Renal pelvis (tissue), 1 donor: ENCODE measurements at regions not wholly inside any gene's neighbourhood (a gene's known extent, or its start where the extent isn't known, plus 50 kb on each side); places are given as distances from the start of the nearest gene placed in this dataset.
"Not testable (repeated sequence)": the region's sequence is repeated elsewhere in the genome, so short reads cannot be mapped to it uniquely, and the experiment has no call there.

Experiments
- DNase-seq: peaks from one replicate; pipeline ENCODE4 v3.0.0-alpha.2; 2013

DNA sequence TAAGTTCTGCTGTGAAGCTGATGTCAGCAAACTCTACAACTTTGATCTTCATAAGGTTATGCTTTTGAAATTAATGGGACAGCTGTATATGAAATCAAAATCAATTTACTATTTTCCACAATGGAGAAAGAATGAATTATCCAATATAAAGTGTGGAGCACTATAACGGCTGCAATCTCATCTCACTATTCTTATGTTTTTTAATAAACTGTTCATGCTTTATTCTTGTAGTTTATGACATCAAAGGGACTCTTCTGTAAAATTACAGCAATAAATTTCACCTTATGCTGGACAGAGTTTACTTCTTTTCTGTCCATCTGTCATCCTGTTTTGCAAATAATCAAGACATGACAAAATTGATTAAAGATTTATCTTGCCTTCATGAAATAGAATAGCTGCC, 192.5 kb downstream of the TECRL start:
- no peak for DNase-seq

DNA sequence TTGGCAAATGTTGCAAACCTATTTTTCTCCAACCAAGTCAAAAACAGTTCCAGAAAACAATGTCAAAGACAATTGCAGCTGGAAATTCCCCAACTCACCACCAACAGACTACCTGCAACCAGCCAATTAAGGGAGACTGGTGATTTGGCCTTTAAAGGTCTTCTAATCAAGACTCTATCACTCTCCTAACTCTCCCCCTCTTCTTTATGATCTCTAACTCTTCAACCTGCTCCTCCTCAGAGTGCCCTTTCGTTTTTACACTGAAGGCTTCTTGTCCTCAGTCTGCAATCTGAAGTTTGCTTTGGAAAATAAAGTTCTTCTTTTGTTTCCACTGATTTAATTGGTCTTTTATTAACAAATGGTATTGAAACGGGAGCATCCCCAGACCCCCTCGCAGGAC, 203.9 kb downstream of the TECRL start:
- no peak for DNase-seq

DNA sequence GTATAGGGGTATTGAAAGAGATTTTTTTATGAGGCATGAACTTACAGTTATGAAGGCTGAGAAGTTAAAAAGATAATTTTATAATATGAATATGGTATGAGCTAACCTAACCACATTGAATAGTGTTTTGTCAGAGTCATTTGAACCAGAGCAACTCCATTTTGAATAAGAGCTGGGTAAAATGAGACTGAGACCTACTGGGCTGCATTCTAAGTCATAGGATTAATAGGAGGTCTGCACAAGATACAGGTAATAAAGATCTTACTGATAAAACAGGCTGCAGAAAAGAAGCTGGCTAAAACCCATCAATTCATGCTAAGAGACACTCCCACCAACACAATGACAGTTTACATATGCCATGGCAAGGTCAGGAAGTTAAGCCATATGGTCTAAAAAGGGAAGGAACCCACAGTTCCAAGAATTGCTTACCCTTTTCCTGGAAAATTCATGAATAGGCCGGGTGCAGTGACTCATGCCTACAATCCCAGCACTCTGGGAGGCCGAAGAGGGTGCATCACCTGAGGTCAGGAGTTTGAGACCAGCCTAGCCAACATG, 209.2 kb downstream of the TECRL start:
- no peak for DNase-seq

DNA sequence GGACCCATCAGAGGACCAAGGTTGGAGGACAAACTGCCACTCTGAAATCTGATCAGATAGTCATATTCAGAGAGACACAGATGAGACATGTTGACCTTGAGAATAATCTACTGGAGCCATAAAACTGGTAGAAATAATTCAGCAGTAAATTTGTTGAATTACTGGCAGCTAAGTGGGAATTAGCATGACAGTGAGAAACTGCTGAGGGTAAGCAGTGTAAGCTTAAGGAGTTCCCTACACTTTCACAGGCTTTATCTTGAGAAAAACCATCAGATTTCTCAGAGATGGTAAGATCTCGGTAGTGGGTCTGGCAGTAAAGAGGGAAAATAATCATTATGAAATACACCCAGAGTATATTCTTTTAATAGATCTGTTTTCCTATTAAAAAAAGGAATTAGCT, 213.7 kb downstream of the TECRL start:
- no peak for DNase-seq

DNA sequence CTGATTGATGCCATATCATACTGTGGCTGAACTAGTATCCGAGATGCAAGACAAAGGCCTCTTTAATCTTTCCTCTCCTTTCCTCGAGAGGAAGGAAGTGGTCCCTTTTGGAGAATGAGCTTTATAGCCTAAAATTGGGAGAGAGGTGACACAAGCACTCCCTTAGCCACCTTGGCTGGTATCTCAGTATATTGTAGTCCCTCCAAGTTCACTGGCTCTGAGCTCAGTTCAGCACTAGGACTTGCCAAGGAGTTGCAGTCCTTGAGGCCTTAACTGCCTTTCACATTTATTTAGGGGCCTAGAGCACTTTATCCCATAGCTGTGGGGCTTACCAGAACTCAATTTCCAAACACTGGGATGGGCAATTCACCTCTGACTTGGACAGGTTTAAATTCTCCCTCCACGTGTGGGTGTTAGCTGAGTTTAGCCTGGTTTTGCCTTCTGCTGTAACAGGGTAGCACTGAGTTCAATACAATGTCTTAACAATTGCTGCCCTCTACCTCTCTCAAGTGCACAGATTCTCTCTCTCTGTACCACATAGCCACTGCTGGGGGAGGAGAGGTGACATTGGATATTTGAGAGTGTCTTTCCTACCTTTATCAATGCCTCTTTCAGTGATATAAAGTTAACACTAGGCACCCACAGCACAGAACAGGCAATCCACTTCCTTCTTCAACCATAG, 216.4 kb downstream of the TECRL start:
- DNase-seq: no peak

DNA sequence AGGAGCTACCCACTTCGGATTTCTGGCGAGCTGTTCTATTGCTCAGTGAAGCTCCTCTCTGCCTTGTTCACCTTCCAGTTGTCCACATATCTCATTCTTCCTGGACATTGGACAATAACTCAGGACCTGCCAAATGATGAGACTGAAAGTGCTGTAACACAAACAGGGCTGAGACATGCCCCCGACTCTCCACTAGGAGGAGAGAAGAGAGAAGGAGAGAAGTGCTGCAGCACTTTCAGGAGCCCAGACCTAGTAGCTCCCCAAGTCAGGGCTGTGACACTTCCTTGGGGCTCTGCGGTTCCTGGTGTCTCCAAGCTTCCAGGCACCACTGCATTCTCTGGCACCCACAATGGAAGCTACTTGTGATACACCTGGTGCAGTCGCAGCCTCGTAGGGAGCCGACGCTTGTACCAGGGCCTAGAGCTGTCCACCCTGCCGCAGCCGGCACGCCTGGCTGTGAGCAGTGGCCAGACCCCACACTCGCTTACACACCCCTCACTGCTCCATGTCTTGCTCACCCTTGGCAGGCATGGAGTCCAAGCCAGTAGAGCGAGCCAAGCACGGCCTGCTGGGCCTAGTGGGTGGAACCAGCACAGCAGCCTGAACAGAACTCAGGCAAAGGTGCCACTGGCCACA, 234.9 kb downstream of the TECRL start:
- no peak for DNase-seq

DNA sequence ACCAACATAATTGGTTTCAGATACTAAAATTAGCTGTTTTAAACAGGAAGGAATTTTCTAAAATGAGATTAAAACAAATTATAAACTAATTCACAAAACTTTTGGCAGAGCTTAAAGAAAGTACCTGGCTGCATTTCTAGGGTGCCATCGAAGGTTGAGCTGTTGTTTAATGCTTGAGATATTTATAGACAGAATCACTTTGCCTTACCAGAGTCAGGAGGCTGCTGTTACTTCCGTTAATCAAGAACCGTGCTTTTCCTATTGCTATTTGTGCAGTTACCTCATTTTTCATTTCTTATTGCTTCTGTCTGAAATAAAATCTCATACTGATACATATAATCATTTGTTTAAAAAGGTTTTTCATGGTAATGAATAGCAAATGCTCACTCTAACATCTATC, 242.9 kb downstream of the TECRL start:
- DNase-seq: no peak

DNA sequence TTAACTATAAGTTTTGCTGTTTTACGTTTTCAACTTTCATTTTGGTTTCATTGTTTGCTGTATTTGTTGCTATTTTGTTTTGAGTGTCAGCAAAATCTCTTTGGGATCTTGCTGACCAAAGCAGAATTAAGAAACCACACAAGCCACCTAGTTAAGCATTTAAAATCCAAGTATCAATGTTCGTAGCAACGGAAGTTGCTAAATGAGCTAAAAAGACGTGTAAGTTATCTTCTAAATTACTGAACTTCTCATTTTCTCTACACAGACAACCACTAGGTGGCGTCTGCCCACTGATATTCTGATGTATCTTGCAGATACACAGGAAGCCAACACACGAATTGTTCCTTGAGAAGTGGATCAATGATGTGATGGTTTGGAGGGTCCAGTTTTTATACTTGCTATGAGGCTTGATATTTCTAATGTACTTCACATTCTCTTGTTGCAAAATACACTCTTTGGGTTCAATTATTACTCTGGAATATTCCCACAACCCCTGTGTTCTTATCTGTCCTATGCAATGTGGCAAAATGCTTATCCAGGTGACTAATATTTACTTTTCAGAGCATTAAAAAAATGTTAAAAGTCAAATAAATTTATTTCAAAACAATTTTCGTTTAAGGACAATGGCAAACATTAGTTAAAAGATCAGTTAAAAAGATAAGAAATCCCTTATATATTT, 250.5 kb downstream of the TECRL start:
- peak; percentile 48 for DNase-seq

DNA sequence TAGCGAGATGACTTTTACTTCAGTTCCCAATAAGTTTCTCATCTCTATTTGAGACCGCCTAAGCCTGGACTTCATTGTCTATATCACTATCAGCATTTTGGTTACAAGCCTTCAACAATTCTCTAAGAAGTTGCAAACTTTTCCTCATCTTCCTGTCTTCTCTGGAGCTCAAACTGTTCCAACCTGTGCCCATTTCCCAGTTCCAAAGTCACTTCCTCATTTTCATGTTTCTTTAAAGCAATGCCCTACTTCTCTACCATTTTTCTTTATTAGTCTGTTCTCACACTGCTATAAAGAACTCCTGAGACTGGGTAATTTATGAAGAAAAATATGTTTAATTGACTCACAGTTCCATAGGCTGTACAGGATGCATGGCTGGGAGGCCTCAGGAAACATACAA, 251.9 kb downstream of the TECRL start:
- no peak for DNase-seq

DNA sequence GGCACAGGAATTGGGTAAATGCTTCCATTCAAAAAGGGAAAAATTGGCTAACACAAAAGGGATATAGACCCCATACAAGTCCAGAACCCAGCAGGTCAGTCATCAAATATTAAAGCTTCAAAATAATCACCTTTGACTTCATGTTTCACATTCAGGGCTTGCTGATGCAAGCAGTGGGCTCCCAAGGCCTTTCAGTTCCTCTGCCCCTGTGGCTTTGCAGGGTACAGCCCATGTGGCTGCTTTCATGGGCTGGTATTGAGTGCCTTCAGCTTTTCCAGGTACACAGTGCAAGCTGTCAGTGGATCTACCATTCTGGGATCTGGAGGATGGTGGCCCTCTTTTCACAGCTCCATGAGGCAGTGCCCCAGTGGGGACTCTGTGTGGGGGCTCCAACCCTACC, 253.0 kb downstream of the TECRL start:
- DNase-seq: no peak

DNA sequence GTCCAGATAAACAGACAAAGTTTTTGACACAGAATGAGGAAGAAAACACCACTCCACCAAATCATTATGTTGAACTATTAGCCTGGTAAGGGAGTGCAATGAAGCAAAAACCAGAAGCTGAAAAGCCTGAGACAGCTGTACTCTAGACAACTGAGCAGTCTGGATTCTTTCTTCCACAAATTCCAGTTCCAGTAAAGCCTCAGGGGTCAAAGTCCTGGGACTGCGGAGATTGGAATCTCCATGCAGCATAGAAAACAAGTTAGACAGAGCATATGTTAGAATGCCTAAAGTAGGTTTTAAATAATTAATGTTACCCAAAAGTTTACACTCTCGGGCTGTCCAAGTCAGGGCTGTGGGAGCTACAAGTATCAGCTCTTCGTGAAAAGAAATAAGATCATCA, 263.2 kb downstream of the TECRL start:
- DNase-seq: no peak

DNA sequence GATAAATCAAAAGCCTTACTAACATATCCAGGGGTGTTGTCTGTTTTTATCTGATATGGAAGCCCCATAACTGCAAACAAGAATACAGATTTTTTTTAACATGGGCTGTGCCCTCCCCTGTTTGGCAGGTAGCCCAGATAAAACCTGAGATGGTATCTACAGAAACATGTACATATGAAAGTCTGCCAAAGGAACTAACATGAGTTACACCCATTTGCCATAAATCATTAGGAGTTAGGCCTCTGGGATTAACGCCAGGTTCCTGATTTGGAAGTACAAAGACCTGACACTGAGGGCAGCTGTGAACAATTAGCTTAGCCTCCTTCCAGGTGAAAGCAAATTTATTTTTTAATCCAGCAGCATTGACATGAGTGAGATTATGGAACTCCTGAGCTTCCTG, 264.3 kb downstream of the TECRL start:
- DNase-seq: no peak

DNA sequence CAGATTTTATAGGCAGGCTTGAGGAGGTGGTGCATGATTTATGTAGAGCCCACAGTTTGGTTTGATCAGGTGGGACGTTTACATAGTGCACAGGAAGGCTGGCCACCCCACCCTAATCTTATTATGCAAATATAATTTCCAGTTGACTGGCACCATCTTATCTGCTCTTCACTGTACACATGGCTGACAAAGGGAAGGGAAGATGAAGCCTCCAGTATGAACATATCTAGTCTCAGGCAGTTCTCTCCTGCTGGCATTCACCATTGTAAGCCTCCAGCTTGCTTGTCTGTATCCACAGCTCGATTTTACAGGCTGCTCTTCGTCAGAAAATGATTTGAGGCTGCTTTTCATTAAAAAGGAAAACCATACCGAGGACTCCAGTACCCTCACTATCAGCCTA, 278.3 kb downstream of the TECRL start:
- DNase-seq: no peak

DNA sequence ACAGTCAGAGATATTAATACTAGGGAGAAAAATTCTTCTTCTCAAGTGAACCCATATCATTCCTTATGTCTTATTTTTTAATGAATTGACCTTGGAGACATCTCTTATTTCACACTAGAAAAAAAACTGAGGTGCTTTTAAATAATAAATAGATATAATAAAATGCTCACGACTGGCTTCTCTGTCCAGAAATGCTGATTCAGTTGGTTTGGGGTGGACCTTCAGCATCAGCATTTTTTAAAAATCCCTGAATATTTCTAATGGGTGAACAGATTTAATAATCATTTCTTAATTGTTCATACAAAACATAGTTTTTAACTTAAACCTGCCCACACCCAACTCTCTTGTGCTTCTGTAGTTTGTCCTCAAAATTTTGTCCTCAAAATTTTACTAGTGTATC, 283.9 kb downstream of the TECRL start:
- DNase-seq: no peak

DNA sequence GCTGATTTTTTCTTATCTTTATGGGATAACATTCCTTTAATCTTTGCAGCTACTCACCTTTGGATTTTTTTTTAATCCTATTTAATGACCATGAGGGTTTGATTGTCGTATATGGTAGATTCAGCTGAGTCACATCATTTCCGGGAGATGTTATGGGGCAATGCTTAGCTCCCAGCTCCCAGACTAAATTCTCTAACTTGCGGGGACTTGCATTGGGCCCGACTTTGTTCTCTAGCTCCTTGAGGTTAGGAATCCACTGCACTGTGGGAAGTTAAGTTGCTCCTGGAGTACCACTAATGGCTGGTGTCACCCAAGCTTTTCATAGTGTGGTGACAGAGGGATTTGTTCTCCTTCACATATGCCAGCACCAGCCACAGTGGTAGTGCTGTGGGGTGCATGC, 287.4 kb downstream of the TECRL start:
- no peak for DNase-seq

DNA sequence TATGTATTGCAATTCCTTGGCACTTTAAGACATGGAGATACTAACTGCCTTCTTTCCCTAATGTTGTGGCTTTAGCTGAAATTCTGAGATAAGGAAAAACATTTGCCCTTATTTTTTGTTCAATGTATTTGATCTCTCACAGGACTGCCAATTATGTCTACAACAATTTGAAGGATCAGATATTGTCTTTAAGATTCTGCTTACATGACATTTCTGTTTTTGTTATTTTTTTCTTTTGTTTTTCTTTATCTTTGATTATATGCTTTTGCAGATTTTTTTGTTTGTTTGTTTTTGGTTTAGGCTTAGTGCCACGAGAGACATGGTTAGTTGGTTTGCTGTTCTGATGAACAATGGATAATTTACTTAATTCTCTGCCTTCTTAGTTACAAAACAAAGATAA, 303.3 kb downstream of the TECRL start:
- no peak for DNase-seq

DNA sequence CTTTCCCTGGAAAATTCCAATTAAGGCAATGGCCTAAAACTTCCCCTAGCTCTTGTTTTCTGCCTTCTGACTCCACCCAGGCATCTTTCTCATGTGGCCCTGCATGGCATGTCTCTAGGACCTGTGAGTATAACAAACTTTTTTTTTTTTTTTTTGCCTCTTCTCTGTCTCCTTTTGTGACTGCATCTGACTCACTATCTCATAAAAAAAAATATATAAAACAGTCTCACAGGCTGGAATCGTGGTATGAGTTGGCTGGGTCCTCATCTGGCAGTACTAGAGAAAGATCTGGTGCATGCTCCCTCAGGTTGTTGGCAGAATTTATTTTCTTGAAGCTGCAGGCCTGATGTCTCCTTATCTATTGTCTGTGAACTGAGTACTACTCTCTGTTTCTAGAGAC, 313.9 kb downstream of the TECRL start:
- DNase-seq: no peak

DNA sequence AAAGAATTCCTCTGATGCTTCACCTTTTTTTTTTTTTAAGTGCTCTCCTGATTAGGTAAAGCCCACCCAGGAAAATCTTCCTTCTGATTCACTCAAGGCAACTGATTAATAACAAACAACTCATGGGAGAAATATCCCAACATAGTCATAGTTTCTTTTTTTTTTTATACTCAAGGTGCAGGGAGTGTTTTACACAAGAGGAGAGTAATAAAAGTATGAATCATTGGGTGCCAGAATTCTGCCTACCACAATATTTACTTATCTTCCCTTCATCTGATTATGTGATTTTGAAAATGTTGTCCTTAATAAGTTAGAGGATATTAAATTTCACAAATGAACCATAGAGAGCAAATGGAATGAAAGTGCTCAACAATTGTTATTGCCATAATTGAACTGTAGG, 329.9 kb downstream of the TECRL start:
- no peak for DNase-seq

DNA sequence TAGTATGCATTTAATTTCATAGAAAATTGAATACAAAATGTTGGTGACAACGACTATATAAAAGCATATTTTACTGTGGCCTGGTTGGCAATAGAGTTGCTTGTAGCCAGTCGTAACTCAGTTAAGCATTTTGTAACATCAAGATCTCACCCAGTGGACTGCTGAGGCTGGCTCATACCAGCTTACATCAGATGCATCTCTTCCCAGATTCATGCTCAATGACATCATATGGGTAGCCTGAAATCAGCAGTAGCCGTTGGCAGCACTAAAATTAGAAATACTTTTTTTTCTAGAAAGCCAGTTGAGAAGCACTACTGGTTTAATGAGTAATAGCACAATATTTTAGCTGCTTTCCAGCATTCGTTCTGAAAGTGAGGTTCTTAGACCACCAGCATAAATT, 341.2 kb downstream of the TECRL start:
- DNase-seq: no peak

DNA sequence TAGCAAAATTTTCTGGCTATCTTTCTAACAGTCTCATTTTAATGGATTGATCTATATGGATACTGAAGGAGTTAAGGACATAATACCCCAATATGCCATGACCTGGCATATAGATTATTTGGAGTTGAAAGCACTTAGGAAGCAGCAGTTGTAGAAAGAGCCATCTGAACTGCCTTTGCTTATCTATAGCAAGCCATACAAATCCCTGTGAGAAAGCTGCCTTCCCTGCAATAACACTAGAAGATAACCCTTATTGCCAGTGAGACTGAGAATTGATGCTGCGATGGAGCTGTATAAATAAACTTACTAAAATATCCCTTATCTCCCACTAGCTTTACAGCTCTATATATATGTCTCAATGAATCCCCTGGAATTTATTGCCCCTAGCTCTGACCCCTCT, 346.3 kb downstream of the TECRL start:
- no peak for DNase-seq

DNA sequence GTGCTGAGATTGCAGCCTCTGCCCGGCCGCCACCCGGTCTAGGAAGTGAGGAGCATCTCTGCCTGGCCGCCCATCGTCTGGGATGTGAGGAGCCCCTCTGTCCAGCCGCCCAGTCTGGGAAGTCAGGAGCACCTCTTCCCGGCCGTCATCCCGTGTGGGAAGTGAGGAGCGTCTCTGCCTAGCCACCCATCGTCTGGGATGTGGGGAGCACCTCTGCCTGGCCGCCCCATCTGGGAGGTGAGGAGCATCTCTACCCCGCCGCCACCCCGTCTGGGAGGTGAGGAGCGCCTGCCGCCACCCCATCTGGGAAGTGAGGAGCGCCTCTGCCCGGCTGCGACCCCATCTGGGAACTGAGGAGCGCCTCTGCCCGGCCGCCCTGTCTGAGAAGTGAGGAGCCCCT, 372.2 kb downstream of the TECRL start:
- not testable (repeated sequence) for DNase-seq

DNA sequence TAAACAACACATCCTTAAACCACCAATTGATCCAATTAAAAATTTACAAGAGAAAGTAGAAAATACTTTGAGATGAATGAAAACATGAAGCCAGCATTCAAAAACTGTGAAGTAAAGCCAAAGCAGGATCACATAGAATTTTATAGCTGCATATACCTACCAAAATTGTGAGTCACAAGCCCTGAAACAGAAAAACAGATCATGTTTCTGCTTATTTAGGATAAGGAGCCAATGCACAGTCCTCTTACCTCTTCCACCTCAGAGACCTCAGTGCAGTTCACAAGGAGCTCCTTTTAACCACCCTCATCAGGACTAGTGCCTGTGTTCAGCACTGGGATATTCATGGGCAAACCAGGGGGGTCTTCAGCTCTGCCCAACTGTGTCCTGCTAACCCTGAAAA, 386.7 kb downstream of the TECRL start:
- DNase-seq: no peak

DNA sequence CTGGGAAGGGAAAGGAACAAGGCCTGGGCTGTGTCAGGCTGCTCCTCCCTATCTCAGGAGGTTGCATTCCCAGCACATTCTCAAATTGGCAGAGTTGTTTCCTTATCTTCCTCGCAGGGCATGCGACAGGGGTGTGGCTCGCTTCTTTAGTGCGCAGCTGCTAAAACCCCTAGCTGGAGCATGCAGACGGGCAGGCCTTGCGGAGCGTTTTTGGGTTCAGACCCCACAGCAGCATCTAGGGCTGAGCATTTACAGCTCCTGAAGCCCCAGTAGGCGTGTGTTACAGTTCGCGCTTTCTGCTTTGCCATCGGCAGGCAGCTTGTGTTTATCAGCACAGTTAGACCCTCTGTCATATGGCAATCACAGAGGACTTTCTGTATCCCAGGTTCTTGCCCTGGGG, 392.4 kb downstream of the TECRL start:
- DNase-seq: no peak
